Keratinocyte (primary cell): ENCODE measurements at regions not wholly inside any gene's neighbourhood (a gene's known extent, or its start where the extent isn't known, plus 50 kb on each side); places are given as distances from the start of the nearest gene placed in this dataset.

Source experiments
- DNase-seq: peaks from one replicate; pipeline ENCODE4 v3.0.0-alpha.2; 2011; ENCODE audit warnings: low read depth, missing footprints, low spot score
- FAIRE-seq: peaks from 2 replicates; lab custom pipeline; 2011; peaks lifted over from hg19 to GRCh38; lab: Jason Lieb, UNC
- H2AFZ ChIP-seq: 2 replicates; pipeline ENCODE4 v1.6.0; 2012; ENCODE audit warnings: low read length, control low read depth, inconsistent platforms; ENCODE audit not compliant: control insufficient read depth
- H3K27ac ChIP-seq: 2 replicates; pipeline ENCODE4 v1.5.1; 2011; ENCODE audit warnings: low read length; ENCODE audit not compliant: control insufficient read depth, insufficient read depth
- H3K27me3 ChIP-seq: 3 replicates; pipeline ENCODE4 v1.6.0; 2011; ENCODE audit warnings: low read length; ENCODE audit not compliant: control insufficient read depth, insufficient read depth; ENCODE audit errors: extremely low read depth
- H3K36me3 ChIP-seq, 2 experiments: 2 replicates in 1 of 2; 3 replicates in 1 of 2; pipeline ENCODE4 v1.5.1; 2011; ENCODE audit warnings: low read length in 2 of 2, mild to moderate bottlenecking in 1 of 2; ENCODE audit not compliant: control insufficient read depth in 2 of 2, insufficient read depth in 2 of 2; ENCODE audit errors: extremely low read depth in 1 of 2
- H3K4me1 ChIP-seq: 3 replicates; pipeline ENCODE4 v1.5.1; 2011; ENCODE audit warnings: low read length; ENCODE audit not compliant: control insufficient read depth, insufficient read depth; ENCODE audit errors: extremely low read depth
- H3K4me2 ChIP-seq: 3 replicates; pipeline ENCODE4 v1.6.0; 2011; ENCODE audit warnings: low read depth, low read length; ENCODE audit not compliant: control insufficient read depth, insufficient read depth; ENCODE audit errors: extremely low read depth
- H3K4me3 ChIP-seq, 3 experiments: fragments of 200-600 bp in 1 of 3; sonication (generic) in 1 of 3; 2 replicates in 2 of 3; 3 replicates in 1 of 3; pipeline ENCODE4 v1.5.1; 2011 to 2016; ENCODE audit warnings: low read length in 3 of 3, mild to moderate bottlenecking in 3 of 3, control low read depth in 2 of 3, inconsistent platforms in 1 of 3, low read depth in 1 of 3, mixed read lengths in 1 of 3, mixed run types in 1 of 3, moderate library complexity in 1 of 3; ENCODE audit not compliant: control insufficient read depth in 2 of 3, insufficient read depth in 2 of 3; ENCODE audit errors: extremely low read depth in 1 of 3
- H3K79me2 ChIP-seq: 2 replicates; pipeline ENCODE4 v1.6.0; 2012; ENCODE audit warnings: low read length; ENCODE audit not compliant: control insufficient read depth, insufficient read depth
- H3K9ac ChIP-seq: 3 replicates; pipeline ENCODE4 v1.6.0; 2011; ENCODE audit warnings: low read length; ENCODE audit not compliant: control insufficient read depth, insufficient read depth; ENCODE audit errors: extremely low read depth
- H3K9me1 ChIP-seq: 3 replicates; pipeline ENCODE4 v1.6.0; 2011; ENCODE audit warnings: low read length; ENCODE audit not compliant: control insufficient read depth, insufficient read depth; ENCODE audit errors: extremely low read depth
- H3K9me3 ChIP-seq: 2 replicates; pipeline ENCODE4 v1.5.1; 2012; ENCODE audit warnings: low read depth, low read length; ENCODE audit not compliant: control insufficient read depth
- H4K20me1 ChIP-seq: 3 replicates; pipeline ENCODE4 v1.6.0; 2011; ENCODE audit warnings: low read length; ENCODE audit not compliant: control insufficient read depth, insufficient read depth; ENCODE audit errors: extremely low read depth
- CTCF ChIP-seq, 3 experiments: IDR thresholded peaks in 1 of 3; conservative IDR thresholded peaks in 1 of 3; optimal IDR thresholded peaks in 1 of 3; 2 replicates in 2 of 3; 3 replicates in 1 of 3; pipeline versions ENCODE3 to v1.5.1; 2011; ENCODE audit warnings: low read length in 3 of 3, mild to moderate bottlenecking in 3 of 3, moderate library complexity in 2 of 3, control low read depth in 1 of 3, inconsistent platforms in 1 of 3; ENCODE audit not compliant: insufficient read depth in 2 of 3; ENCODE audit errors: extremely low read depth in 1 of 3
- EZH2 ChIP-seq: IDR thresholded peaks from one replicate; pipeline ENCODE4 v1.6.1; 2012; ENCODE audit warnings: inconsistent platforms, mild to moderate bottlenecking, low read length, moderate library complexity
- dilution Hi-C: fragments of 300-500 bp; cut with MboI; formaldehyde crosslinking; loops from one replicate; pipeline ENCODE4 v1.7.0; 2020; ENCODE audit warnings: low sequenced_read_pairs; ENCODE audit not compliant: extremely low pct_ligation_motif_present

- Histone ChIP-seq H3K4me3 (no peak overlapping the region), H3K27me3 (no peaks in the 10 kb centered on the region), H3K9me1 (no peaks in the 10 kb centered on the region), H3K36me3 (no peaks in the 10 kb centered on the region), H3K4me2 (no peak overlapping the region), H4K20me1 (no peaks in the 10 kb centered on the region), H3K4me1 (peaks cover 40% of the 10 kb centered on the region), H3K9me3 (no peaks in the 10 kb centered on the region), H2AFZ (no peak overlapping the region), H3K9ac (no peak overlapping the region), H3K27ac (no peak overlapping the region), H3K79me2 (no peaks in the 10 kb centered on the region)
- dilution Hi-C loops, result no loop called here
- TF ChIP-seq CTCF (optimal IDR thresholded peaks at IDR 0.05 in 1 of 3, IDR thresholded peaks at IDR 0.05 in 1 of 3, conservative IDR thresholded peaks at IDR 0.05 in 1 of 3; ENCODE audit: extremely low read depth in 1 of 3, insufficient read depth in 2 of 3, low read length in 3 of 3), result no peak
- no peak for TF ChIP-seq EZH2
- no peak for FAIRE-seq
- DNase-seq, result no peak
These were observed 99.9 kb downstream of the ENC1 start for GRCh38 chr5:74540622-74541021.

- TF ChIP-seq CTCF (optimal IDR thresholded peaks at IDR 0.05 in 1 of 3, IDR thresholded peaks at IDR 0.05 in 1 of 3, conservative IDR thresholded peaks at IDR 0.05 in 1 of 3; ENCODE audit: extremely low read depth in 1 of 3, insufficient read depth in 2 of 3, low read length in 3 of 3) (no peak), EZH2 (no peak)
- H3K27me3 ChIP-seq, result no peaks in the 10 kb centered on the region
- FAIRE-seq (no peak), DNase-seq (no peak)
- H3K4me2 ChIP-seq, result no peak overlapping the region
- no peaks in the 10 kb centered on the region for H4K20me1 ChIP-seq
- H3K4me1 ChIP-seq, result peaks cover 40% of the 10 kb centered on the region
- H3K9me1 ChIP-seq, result no peaks in the 10 kb centered on the region
- H3K9me3 ChIP-seq, result no peaks in the 10 kb centered on the region
- H3K27ac ChIP-seq, result no peak overlapping the region
- no peak overlapping the region for H3K4me3 ChIP-seq
- dilution Hi-C loops, result no loop called here
- H2AFZ ChIP-seq, result no peak overlapping the region
- no peaks in the 10 kb centered on the region for H3K79me2 ChIP-seq
- H3K9ac ChIP-seq, result no peak overlapping the region
- H3K36me3 ChIP-seq, result no peaks in the 10 kb centered on the region
These were observed 100.5 kb downstream of the ENC1 start for GRCh38 chr5:74539986-74540385.
